Activated CD8-positive, alpha-beta T cell treated with anti-CD3 and anti-CD28 coated beads for 36 hours (primary cell): ENCODE measurements at regions not wholly inside any gene's neighbourhood (a gene's known extent, or its start where the extent isn't known, plus 50 kb on each side); places are given as distances from the start of the nearest gene placed in this dataset.

Experiments used
- ATAC-seq: fragments of 200-7000 bp; cut with Tn5 transposase; one replicate; pipeline ENCODE4 v1.10.0; 2021; ENCODE audit warnings: mild to moderate bottlenecking, moderate library complexity
- CTCF ChIA-PET: fragments of 350-600 bp; sonication (Branson Sonifier 250); formaldehyde crosslinking; loops from one replicate; lab custom pipeline; 2021; ENCODE audit warnings: antibody characterized with exemption; lab: Charles Lee
- POLR2A ChIA-PET: fragments of 350-600 bp; sonication (Branson Sonifier 250); formaldehyde crosslinking; loops from one replicate; lab custom pipeline; 2021; ENCODE audit warnings: antibody characterized with exemption; lab: Charles Lee
- DNase-seq: peaks from one replicate; pipeline ENCODE4 v3.0.0-alpha.2; 2020
- H3K27ac Mint-ChIP-seq: one replicate; pipeline ENCODE4 v1.8.0; 2021; ENCODE audit warnings: mild to moderate bottlenecking, mixed read lengths
- H3K27me3 Mint-ChIP-seq: one replicate; pipeline ENCODE4 v1.8.0; 2021; ENCODE audit warnings: mixed read lengths
- H3K36me3 Mint-ChIP-seq: one replicate; pipeline ENCODE4 v1.8.0; 2021; ENCODE audit warnings: low read depth, mixed read lengths
- H3K4me1 Mint-ChIP-seq: one replicate; pipeline ENCODE4 v1.8.0; 2021; ENCODE audit warnings: low read depth, mixed read lengths
- H3K4me3 Mint-ChIP-seq: one replicate; pipeline ENCODE4 v1.8.0; 2021; ENCODE audit warnings: mild to moderate bottlenecking, moderate library complexity, mixed read lengths
- H3K9me3 Mint-ChIP-seq: one replicate; pipeline ENCODE4 v1.8.0; 2021; ENCODE audit warnings: mixed read lengths
- CTCF ChIP-seq: fragments of 200-600 bp; IDR thresholded peaks from one replicate; pipeline ENCODE4 v1.8.0; 2022; ENCODE audit warnings: antibody characterized with exemption, mild to moderate bottlenecking
- intact Hi-C: fragments of 100-400 bp; cut with micrococcal nuclease; formaldehyde crosslinking; loops from one replicate; pipeline ENCODE4 v1.10.0; 2022

GRCh38 chr2:59885541-59885940, 667.9 kb downstream of the BCL11A start:
- H3K9me3 Mint-ChIP-seq = peaks cover 3% of the 10 kb centered on the region
- intact Hi-C loops = loop anchor here (10.0 kb wide), 1 partner anchor 669 kb away; the partner anchor contains the start of gene BCL11A
- TF ChIP-seq CTCF = no peak
- H3K36me3 Mint-ChIP-seq = peaks cover 4% of the 10 kb centered on the region
- no peaks in the 10 kb centered on the region for H3K27me3 Mint-ChIP-seq
- peaks cover 40% of the 10 kb centered on the region for H3K4me1 Mint-ChIP-seq
- POLR2A ChIA-PET = no interaction called here
- peak overlapping the region; percentile 47 for H3K27ac Mint-ChIP-seq
- CTCF ChIA-PET = interaction anchor here (0.9 kb wide), 1 partner anchor 21 kb away, joined by 3 read pairs; no protein-coding TSS in a partner anchor
- ATAC-seq (no peak), DNase-seq (peak; percentile 17)
- H3K4me3 Mint-ChIP-seq = no peak overlapping the region

GRCh38 chr2:59884166-59884565, 669.3 kb downstream of the BCL11A start:
- ChIA-PET POLR2A (interaction anchor here (1.0 kb wide), 1 partner anchor 16 kb away, joined by 3 read pairs; no protein-coding TSS in a partner anchor), CTCF (no interaction called here)
- no peak overlapping the region for H3K27ac Mint-ChIP-seq
- no peaks in the 10 kb centered on the region for H3K27me3 Mint-ChIP-seq
- no peaks in the 10 kb centered on the region for H3K9me3 Mint-ChIP-seq
- H3K36me3 Mint-ChIP-seq = no peaks in the 10 kb centered on the region
- DNase-seq = no peak
- intact Hi-C loops = loop anchor here (10.0 kb wide), 1 partner anchor 671 kb away; the partner anchor contains the start of gene BCL11A
- H3K4me3 Mint-ChIP-seq = no peak overlapping the region
- no peak for TF ChIP-seq CTCF
- H3K4me1 Mint-ChIP-seq = peaks cover 40% of the 10 kb centered on the region
- no peak for ATAC-seq

GRCh38 chr2:59882822-59883221, 670.6 kb downstream of the BCL11A start:
- no peak overlapping the region for H3K27ac Mint-ChIP-seq
- peaks cover 30% of the 10 kb centered on the region for H3K4me1 Mint-ChIP-seq
- no peaks in the 10 kb centered on the region for H3K36me3 Mint-ChIP-seq
- DNase-seq (no peak), ATAC-seq (no peak)
- CTCF ChIA-PET = interaction anchor here (0.8 kb wide), 1 partner anchor 11 kb away, joined by 3 read pairs; no protein-coding TSS in a partner anchor
- TF ChIP-seq CTCF = no peak
- H3K4me3 Mint-ChIP-seq = no peak overlapping the region
- no peaks in the 10 kb centered on the region for H3K9me3 Mint-ChIP-seq
- POLR2A ChIA-PET = interaction anchor here (0.6 to 1.0 kb wide), 2 partner anchors 18 to 99 kb away, joined by 3 to 4 read pairs; no protein-coding TSS in a partner anchor
- intact Hi-C loops = loop anchor here (10.0 kb wide), 1 partner anchor 672 kb away; the partner anchor contains the start of gene BCL11A
- H3K27me3 Mint-ChIP-seq = no peaks in the 10 kb centered on the region

GRCh38 chr2:59882279-59882678, 671.2 kb downstream of the BCL11A start:
- H3K9me3 Mint-ChIP-seq = no peaks in the 10 kb centered on the region
- intact Hi-C loops = loop anchor here (10.0 kb wide), 1 partner anchor 673 kb away; the partner anchor contains the start of gene BCL11A
- H3K4me1 Mint-ChIP-seq = peaks cover 25% of the 10 kb centered on the region
- CTCF ChIA-PET = no interaction called here
- no peak for TF ChIP-seq CTCF
- H3K4me3 Mint-ChIP-seq = no peak overlapping the region
- DNase-seq (no peak), ATAC-seq (no peak)
- H3K36me3 Mint-ChIP-seq = no peaks in the 10 kb centered on the region
- POLR2A ChIA-PET = no interaction called here
- no peaks in the 10 kb centered on the region for H3K27me3 Mint-ChIP-seq
- no peak overlapping the region for H3K27ac Mint-ChIP-seq

GRCh38 chr2:59881218-59881617, 672.2 kb downstream of the BCL11A start:
- Mint-ChIP-seq H3K27ac (no peak overlapping the region), H3K36me3 (no peaks in the 10 kb centered on the region), H3K27me3 (no peaks in the 10 kb centered on the region), H3K4me1 (peaks cover 15% of the 10 kb centered on the region), H3K9me3 (no peaks in the 10 kb centered on the region), H3K4me3 (no peak overlapping the region)
- intact Hi-C loops = loop anchor here (10.0 kb wide), 1 partner anchor 674 kb away; the partner anchor contains the start of gene BCL11A
- CTCF ChIA-PET = no interaction called here
- TF ChIP-seq CTCF = no peak
- POLR2A ChIA-PET = interaction anchor here (0.9 kb wide), 1 partner anchor 52 kb away, joined by 3 read pairs; no protein-coding TSS in a partner anchor
- no peak for DNase-seq
- no peak for ATAC-seq
